Endothelial cell of umbilical vein (primary cell): ENCODE measurements at regions not wholly inside any gene's neighbourhood (a gene's known extent, or its start where the extent isn't known, plus 50 kb on each side); places are given as distances from the start of the nearest gene placed in this dataset.

Source experiments
- BruUV-seq: library from RNA; stranded (reverse); fragments of 400-500 nt; replicated peaks from 2 replicates; lab custom pipeline; 2021; lab: Mats Ljungman, UMichigan
- CTCF ChIA-PET: fragments of 300-600, 350-600 bp; sonication (Branson Sonifier 250); formaldehyde crosslinking; loops from one replicate; lab custom pipeline; 2021; ENCODE audit warnings: antibody characterized with exemption, inconsistent platforms; lab: Charles Lee
- POLR2A ChIA-PET: fragments of 300-600, 350-600 bp; sonication (Branson Sonifier 250); formaldehyde crosslinking; loops from one replicate; lab custom pipeline; 2021; ENCODE audit warnings: antibody characterized with exemption, inconsistent platforms; lab: Charles Lee
- DNase-seq: peaks from one replicate; pipeline ENCODE4 v3.0.0-alpha.2; 2011; ENCODE audit warnings: low read depth, low spot score
- FAIRE-seq: peaks from 2 replicates; lab custom pipeline; 2011; peaks lifted over from hg19 to GRCh38; lab: Jason Lieb, UNC
- H2AFZ ChIP-seq: 2 replicates; pipeline ENCODE4 v1.6.0; 2012; ENCODE audit warnings: low read depth, low read length, control low read depth, inconsistent platforms
- H3K27ac ChIP-seq: 2 replicates; pipeline ENCODE4 v1.5.1; 2011; ENCODE audit warnings: low read depth, mild to moderate bottlenecking, control low read depth, low read length, moderate library complexity; ENCODE audit not compliant: insufficient read depth
- H3K27me3 ChIP-seq, 2 experiments: 2 replicates each; pipeline versions ENCODE4 v1.6.0 to v1.6.1; 2011; ENCODE audit warnings: low read length in 2 of 2, mixed read lengths in 1 of 2; ENCODE audit not compliant: control insufficient read depth in 2 of 2, insufficient read depth in 2 of 2
- H3K36me3 ChIP-seq, 2 experiments: 2 replicates in 1 of 2; 3 replicates in 1 of 2; pipeline ENCODE4 v1.5.1; 2011; ENCODE audit warnings: low read length in 2 of 2, mild to moderate bottlenecking in 1 of 2, moderate library complexity in 1 of 2; ENCODE audit not compliant: control insufficient read depth in 2 of 2, insufficient read depth in 2 of 2; ENCODE audit errors: extremely low read depth in 1 of 2
- H3K4me1 ChIP-seq: 3 replicates; pipeline ENCODE4 v1.5.1; 2011; ENCODE audit warnings: mild to moderate bottlenecking, low read length; ENCODE audit not compliant: control insufficient read depth, insufficient read depth; ENCODE audit errors: extremely low read depth
- H3K4me2 ChIP-seq: 2 replicates; pipeline ENCODE4 v1.6.1; 2011; ENCODE audit warnings: low read length, control low read depth, mixed read lengths; ENCODE audit not compliant: insufficient read depth
- H3K4me3 ChIP-seq, 3 experiments: fragments of 200-600 bp in 1 of 3; sonication (generic), shearing (Covaris generic) in 1 of 3; replicated peaks in 1 of 3; 2 replicates each; pipeline ENCODE4 v1.5.1; 2011 to 2016; ENCODE audit warnings: control low read depth in 3 of 3, low read length in 3 of 3, mild to moderate bottlenecking in 2 of 3, inconsistent platforms in 1 of 3, low read depth in 1 of 3, moderate library complexity in 1 of 3; ENCODE audit not compliant: insufficient read depth in 1 of 3
- H3K79me2 ChIP-seq: 2 replicates; pipeline ENCODE4 v1.6.0; 2012; ENCODE audit warnings: low read length, inconsistent platforms; ENCODE audit not compliant: control insufficient read depth, insufficient read depth
- H3K9ac ChIP-seq: replicated peaks from 2 replicates; pipeline ENCODE3; 2011; ENCODE audit warnings: low read length, control low read depth; ENCODE audit not compliant: insufficient read depth; ENCODE audit errors: extremely low read depth
- H3K9me1 ChIP-seq: replicated peaks from 3 replicates; pipeline ENCODE4 v1.6.0; 2011; ENCODE audit warnings: mild to moderate bottlenecking, low read length; ENCODE audit not compliant: control insufficient read depth, insufficient read depth; ENCODE audit errors: extremely low read depth
- H3K9me3 ChIP-seq: replicated peaks from 2 replicates; pipeline ENCODE4 v1.5.1; 2012; ENCODE audit warnings: low read length, inconsistent platforms; ENCODE audit not compliant: control insufficient read depth, insufficient read depth
- H4K20me1 ChIP-seq: replicated peaks from 2 replicates; pipeline ENCODE3; 2011; ENCODE audit warnings: mild to moderate bottlenecking, low read length; ENCODE audit not compliant: control insufficient read depth, insufficient read depth; ENCODE audit errors: extremely low read depth
- EZH2 ChIP-seq: IDR thresholded peaks from 2 replicates; pipeline ENCODE4 v1.6.1; 2012; ENCODE audit warnings: borderline replicate concordance, low read depth, mild to moderate bottlenecking, moderate library complexity, low read length, inconsistent platforms; ENCODE audit not compliant: severe bottlenecking
- GATA2 ChIP-seq: IDR thresholded peaks from 2 replicates; pipeline ENCODE4 v1.7.0; 2011; ENCODE audit warnings: low read depth, mild to moderate bottlenecking, moderate library complexity, mixed read lengths, low read length; ENCODE audit not compliant: insufficient read length, insufficient read depth
- JUN ChIP-seq: IDR thresholded peaks from 2 replicates; pipeline ENCODE4 v1.6.1; 2011; ENCODE audit warnings: borderline replicate concordance, low read depth; ENCODE audit not compliant: insufficient read length, insufficient read depth
- MYC ChIP-seq: IDR thresholded peaks from one replicate; pipeline ENCODE4 v1.6.1; 2011; ENCODE audit warnings: mild to moderate bottlenecking, low read depth, low read length
- POLR2AphosphoS5 ChIP-seq: IDR thresholded peaks from 2 replicates; pipeline ENCODE4 v1.6.1; 2012; ENCODE audit warnings: low read depth, mild to moderate bottlenecking, control low read depth, low read length, moderate library complexity; ENCODE audit not compliant: insufficient read depth
- dilution Hi-C: fragments of 300-500 bp; cut with MboI; formaldehyde crosslinking; loops from one replicate; pipeline ENCODE4 v1.15.0; 2019; ENCODE audit warnings: low sequenced_read_pairs; ENCODE audit not compliant: extremely low pct_ligation_motif_present
- intact Hi-C: fragments of 100-400 bp; cut with micrococcal nuclease; formaldehyde crosslinking; loops from one replicate; pipeline ENCODE4 v1.10.0; 2022
- TF ChIP-seq, protein P1 (sequence below), 2 donors: IDR thresholded peaks; 1 replicate in 1 of 2; 2 replicates in 1 of 2; pipeline ENCODE4 v1.5.1; 2011; ENCODE audit warnings: low read length in 2 of 2, mild to moderate bottlenecking in 2 of 2, moderate library complexity in 2 of 2, control low read depth in 1 of 2, inconsistent platforms in 1 of 2, low read depth in 1 of 2; ENCODE audit not compliant: insufficient read depth in 1 of 2; ENCODE audit errors: extremely low read depth in 1 of 2
- TF ChIP-seq, protein P2 (sequence below): IDR thresholded peaks from 2 replicates; pipeline ENCODE4 v1.6.1; 2011; ENCODE audit not compliant: insufficient read depth, insufficient read length

DNA sequence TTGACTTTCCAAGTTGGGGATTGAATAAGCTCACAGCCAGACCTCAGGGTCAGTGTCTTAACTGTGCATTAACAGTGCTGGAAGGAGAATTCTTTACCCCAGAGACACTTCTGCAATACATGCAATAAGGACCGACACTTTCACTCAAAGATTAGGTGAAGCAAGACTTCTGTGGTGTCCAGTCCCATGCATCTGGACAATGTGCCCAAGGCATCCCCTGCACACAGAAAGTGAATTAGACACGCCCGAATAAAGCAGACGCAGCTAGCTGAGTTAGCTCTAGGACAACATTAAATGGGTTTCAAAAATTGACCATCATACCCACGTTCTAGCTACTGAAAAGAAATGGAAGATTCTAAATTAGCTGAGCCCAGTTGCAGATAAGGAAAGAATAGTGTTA, 223.9 kb upstream of the NR2F2 start:
- BruUV-seq: no TSS peak
- no peaks in the 10 kb centered on the region for H3K36me3 ChIP-seq
- POLR2A ChIA-PET: no interaction called here
- no peak overlapping the region for H3K9ac ChIP-seq
- DNase-seq: no peak
- H3K4me2 ChIP-seq: no peak overlapping the region
- CTCF ChIA-PET: no interaction called here
- no peaks in the 10 kb centered on the region for H3K9me1 ChIP-seq
- no peak for TF ChIP-seq MYC
- no peak for TF ChIP-seq JUN
- TF ChIP-seq EZH2: no peak
- no peak for TF ChIP-seq POLR2AphosphoS5
- TF ChIP-seq, protein P1, sequence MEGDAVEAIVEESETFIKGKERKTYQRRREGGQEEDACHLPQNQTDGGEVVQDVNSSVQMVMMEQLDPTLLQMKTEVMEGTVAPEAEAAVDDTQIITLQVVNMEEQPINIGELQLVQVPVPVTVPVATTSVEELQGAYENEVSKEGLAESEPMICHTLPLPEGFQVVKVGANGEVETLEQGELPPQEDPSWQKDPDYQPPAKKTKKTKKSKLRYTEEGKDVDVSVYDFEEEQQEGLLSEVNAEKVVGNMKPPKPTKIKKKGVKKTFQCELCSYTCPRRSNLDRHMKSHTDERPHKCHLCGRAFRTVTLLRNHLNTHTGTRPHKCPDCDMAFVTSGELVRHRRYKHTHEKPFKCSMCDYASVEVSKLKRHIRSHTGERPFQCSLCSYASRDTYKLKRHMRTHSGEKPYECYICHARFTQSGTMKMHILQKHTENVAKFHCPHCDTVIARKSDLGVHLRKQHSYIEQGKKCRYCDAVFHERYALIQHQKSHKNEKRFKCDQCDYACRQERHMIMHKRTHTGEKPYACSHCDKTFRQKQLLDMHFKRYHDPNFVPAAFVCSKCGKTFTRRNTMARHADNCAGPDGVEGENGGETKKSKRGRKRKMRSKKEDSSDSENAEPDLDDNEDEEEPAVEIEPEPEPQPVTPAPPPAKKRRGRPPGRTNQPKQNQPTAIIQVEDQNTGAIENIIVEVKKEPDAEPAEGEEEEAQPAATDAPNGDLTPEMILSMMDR (IDR thresholded peaks at IDR 0.05; ENCODE audit: extremely low read depth in 1 of 2, insufficient read depth in 1 of 2, low read depth in 1 of 2, low read length in 2 of 2): no peak
- no peak for TF ChIP-seq GATA2
- intact Hi-C loops: no loop called here
- dilution Hi-C loops: no loop called here
- no peaks in the 10 kb centered on the region for H4K20me1 ChIP-seq
- H3K79me2 ChIP-seq: no peaks in the 10 kb centered on the region
- no peaks in the 10 kb centered on the region for H3K9me3 ChIP-seq
- H3K4me1 ChIP-seq: no peaks in the 10 kb centered on the region
- H3K27me3 ChIP-seq: no peaks in the 10 kb centered on the region
- no peak overlapping the region for H2AFZ ChIP-seq
- FAIRE-seq: no peak
- H3K27ac ChIP-seq: no peak overlapping the region
- no peak overlapping the region for H3K4me3 ChIP-seq

DNA sequence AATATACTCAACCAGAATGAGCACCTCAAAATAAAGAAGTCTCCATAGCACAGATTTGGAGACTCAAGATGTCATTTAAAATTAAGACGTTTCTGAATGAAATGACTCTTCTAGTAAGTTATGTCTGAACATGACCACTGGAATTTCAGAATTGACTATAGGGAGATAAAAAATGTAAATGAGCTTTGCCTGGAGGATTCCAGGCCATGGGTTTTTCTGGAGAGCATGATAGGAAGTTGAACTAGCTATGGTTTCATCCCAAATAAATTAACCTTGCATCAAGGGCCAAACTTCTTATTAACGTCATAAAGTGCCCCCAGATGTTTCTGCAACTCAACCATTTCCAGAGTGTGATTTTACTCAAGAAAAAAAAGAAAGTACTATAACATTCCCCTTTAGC, 222.6 kb upstream of the NR2F2 start:
- ChIA-PET CTCF (interaction anchor here (0.6 kb wide), 1 partner anchor 1287 kb away, joined by 3 read pairs; no protein-coding TSS in a partner anchor), POLR2A (no interaction called here)
- H3K4me1 ChIP-seq: no peaks in the 10 kb centered on the region
- TF ChIP-seq, protein P2, sequence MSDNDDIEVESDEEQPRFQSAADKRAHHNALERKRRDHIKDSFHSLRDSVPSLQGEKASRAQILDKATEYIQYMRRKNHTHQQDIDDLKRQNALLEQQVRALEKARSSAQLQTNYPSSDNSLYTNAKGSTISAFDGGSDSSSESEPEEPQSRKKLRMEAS: no peak
- TF ChIP-seq GATA2 (no peak), JUN (no peak)
- intact Hi-C loops (no loop called here), dilution Hi-C loops (no loop called here)
- FAIRE-seq (no peak), DNase-seq (no peak)
- H3K9ac ChIP-seq: no peak overlapping the region
- no peak overlapping the region for H2AFZ ChIP-seq
- H3K79me2 ChIP-seq: no peaks in the 10 kb centered on the region
- no peaks in the 10 kb centered on the region for H4K20me1 ChIP-seq
- H3K9me1 ChIP-seq: no peaks in the 10 kb centered on the region
- BruUV-seq: no TSS peak
- no peaks in the 10 kb centered on the region for H3K27me3 ChIP-seq
- no peaks in the 10 kb centered on the region for H3K36me3 ChIP-seq
- no peaks in the 10 kb centered on the region for H3K9me3 ChIP-seq
- H3K4me3 ChIP-seq: no peak overlapping the region
- no peak overlapping the region for H3K27ac ChIP-seq
- no peak overlapping the region for H3K4me2 ChIP-seq
